Activated T-cell treated with anti-CD3 and anti-CD28 coated beads, Interleukin-2, amount 50 U/mL, for 48 hours (primary cell): ENCODE measurements at regions not wholly inside any gene's neighbourhood (a gene's known extent, or its start where the extent isn't known, plus 50 kb on each side); places are given as distances from the start of the nearest gene placed in this dataset.

Source experiments
- DNase-seq, 2 experiments: peaks; one replicate each; pipeline ENCODE4 v3.0.0-alpha.2; 2020

DNA sequence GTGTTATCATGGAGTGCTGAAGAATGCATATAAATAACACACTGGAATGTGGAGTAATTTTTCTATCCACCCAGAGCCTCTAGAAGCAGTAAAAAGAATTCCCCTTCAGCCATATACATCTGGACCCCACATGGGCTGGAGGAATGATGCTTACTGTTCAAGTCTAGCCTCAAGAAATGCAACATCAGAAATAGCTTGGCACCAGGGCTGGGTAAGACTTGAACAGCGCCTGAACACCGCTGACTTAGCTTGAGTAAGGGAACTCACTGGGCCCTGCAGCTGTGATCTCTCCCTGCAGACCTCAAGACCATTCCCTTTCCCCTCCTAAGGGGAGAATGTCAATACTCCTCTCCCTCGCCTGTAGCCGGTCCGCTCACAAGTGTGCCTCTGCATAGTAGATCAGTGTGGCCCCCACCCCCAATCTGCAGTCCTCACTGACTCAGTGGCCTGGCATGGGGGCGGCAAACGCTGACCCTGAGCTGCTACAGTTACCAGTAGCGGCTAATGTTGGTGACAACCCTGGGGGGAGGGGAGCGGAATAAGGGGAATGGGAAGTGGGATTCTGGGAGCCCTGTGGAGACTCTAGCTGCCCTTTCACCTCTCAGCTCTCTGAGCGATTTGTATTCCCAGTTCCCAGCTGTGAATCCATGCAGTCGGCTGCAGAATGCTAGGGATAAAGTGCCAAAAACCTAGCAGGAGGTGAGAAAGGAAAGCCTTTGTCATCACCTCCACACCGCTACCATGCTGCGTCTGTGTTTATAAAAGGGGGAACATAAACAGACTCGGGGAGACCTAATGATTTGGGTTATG is 483.9 kb downstream of the DISC1 start:
- no peak for DNase-seq

DNA sequence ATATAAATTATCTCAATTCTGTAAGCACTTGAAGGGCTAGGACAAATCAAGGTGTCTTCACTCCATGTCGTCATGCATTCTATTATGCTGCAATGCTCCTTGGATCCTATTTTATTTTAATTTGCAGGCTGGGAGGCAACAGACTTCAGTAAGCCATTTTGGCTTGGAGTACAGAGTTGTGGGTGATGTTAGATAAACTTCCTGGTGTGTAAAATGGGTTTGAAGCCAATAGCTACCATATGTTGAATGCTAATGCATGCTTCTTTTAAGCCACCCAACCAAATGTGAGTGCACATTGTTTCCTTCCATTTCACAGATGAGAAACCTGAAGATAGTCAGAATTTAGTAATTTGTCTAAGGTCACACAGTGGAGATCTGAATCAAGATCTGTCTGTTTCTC is 482.8 kb downstream of the DISC1 start:
- no peak for DNase-seq

DNA sequence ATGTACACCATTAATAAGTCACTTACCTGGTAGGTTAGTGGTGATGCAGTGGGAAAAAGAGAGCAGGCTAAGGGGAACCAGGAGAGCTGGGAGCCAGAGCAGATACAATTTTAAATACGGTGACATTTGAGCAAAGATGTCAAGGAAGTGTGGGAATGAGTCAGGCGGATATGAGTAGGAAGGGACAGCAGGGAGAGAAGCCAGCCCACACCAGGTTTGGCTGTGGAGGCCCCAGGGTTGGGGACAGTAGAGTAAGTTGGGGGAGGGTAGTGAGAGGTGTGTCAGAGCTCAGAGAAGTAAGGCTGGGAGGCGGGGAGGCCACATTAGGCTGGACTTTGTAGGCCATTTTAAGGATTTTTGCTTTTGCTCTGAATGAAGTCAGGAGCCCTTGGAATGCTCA is 482.0 kb downstream of the DISC1 start:
- no peak for DNase-seq

DNA sequence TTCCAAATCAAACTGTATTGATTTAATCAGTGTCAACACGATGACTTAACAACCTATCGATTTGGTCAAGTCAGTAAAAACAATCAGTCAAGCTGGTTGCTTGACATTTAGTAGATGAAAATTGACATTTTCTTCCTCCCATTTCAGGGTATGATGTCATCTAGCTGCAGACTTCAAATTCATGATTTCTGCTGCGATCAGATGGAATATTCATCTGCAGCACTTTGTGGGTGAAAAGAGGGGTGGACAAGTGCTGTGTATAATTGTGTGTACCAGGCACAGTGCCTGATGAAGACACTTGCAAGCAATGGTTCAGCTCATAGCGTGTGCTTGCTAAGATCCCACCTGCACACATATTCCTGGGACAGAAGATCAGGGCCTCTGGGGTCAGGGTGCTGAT is 479.8 kb downstream of the DISC1 start:
- DNase-seq: no peak

DNA sequence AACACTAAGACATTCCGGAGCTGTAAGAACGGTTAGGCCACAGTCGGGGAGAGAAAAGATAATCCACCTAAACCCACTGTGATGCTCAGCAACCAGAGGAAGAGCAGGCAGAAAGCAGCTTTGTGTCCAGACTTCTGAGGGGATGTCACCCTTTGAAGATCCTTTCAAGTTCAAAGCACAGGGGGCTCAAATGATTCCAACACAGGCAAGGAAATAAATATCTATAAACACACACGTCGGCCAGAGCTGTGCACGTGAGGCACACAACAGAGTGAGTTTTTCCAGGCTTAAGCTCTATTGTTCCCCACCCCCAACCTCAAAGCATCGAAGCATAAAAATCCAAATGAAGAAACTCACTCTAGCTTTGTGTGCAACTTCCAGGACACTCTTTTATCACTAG is 479.0 kb downstream of the DISC1 start:
- DNase-seq: no peak

DNA sequence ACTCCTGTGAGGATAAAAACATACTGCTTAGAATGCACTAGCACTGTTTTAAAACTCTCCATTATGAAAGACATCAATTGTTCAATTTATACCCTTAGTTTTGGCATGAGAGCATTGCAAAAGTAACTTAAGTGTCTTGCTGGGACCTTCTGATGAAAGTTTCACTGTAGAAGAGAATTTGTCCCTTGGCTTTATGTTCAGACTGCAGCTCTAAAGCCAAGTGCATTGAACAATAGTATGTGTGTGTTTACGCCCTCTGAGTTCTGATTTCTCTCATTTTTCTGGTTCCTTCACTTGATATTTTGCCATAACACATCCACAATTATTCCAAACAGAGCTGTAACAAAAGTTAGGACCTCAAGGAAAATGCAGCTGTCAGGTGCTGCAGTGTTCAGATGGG is 474.6 kb downstream of the DISC1 start:
- no peak for DNase-seq

DNA sequence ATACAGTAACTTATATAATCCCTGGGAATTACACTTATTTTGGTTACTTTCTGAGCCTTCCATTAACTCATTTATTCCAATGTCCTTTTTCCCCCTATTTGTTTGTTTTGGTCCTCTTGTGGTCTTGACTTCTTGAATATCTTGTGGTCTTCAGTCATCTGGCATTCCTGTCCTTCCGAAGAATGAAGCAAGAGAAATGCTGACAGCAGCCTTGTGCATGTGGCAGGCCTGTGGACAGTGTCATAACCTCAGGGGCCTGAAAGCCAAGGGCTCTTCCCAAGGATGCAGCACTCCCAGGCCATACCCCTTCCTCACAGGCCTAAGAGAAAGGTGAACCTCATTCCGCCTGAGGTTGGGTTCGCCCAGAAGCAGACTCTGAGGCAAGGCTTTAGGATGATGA is 470.2 kb downstream of the DISC1 start:
- no peak for DNase-seq
